HepG2 (cell line): ENCODE measurements at regions not wholly inside any gene's neighbourhood (a gene's known extent, or its start where the extent isn't known, plus 50 kb on each side); places are given as distances from the start of the nearest gene placed in this dataset.

ENCODE experiments used
- ATAC-seq: fragments of 200-7000 bp; cut with Tn5 transposase; 3 replicates; pipeline ENCODE4 v1.9.1; 2020; ENCODE audit warnings: mild to moderate bottlenecking, moderate library complexity
- BruUV-seq: library from RNA; stranded (reverse); fragments of 400-500 nt; replicated peaks from 2 replicates; lab custom pipeline; 2021; lab: Mats Ljungman, UMichigan
- CTCF ChIA-PET: fragments of 300-600 bp; formaldehyde crosslinking; extraction: SDS; loops from one replicate; lab custom pipeline; 2021; ENCODE audit warnings: low total read pairs, inconsistent platforms, low intra/inter-chr PET ratio; lab: Yijun Ruan, JAX
- POLR2A ChIA-PET: fragments of 350-600 bp; sonication (Branson Sonifier 250); formaldehyde crosslinking; loops from one replicate; lab custom pipeline; 2020; ENCODE audit warnings: antibody characterized with exemption, inconsistent platforms; lab: Yijun Ruan, JAX
- DNase-seq: peaks from one replicate; pipeline ENCODE4 v3.0.0-alpha.2; 2015; ENCODE audit warnings: low spot score
- FAIRE-seq: peaks from 3 replicates; lab custom pipeline; 2011; peaks lifted over from hg19 to GRCh38; lab: Jason Lieb, UNC
- H2AFZ ChIP-seq: one replicate; pipeline ENCODE4 v1.6.1; 2011; ENCODE audit warnings: low read length, inconsistent platforms
- H3K27ac ChIP-seq: fragments of 300-600 bp; 3 replicates; pipeline ENCODE4 v1.8.0; 2011; ENCODE audit warnings: mixed run types, mild to moderate bottlenecking, mixed read lengths, low read length, inconsistent platforms; ENCODE audit not compliant: insufficient read depth; ENCODE audit errors: extremely low read length
- H3K27me3 ChIP-seq, 2 experiments: fragments of 200-600 bp in 1 of 2; 2 replicates in 1 of 2; 3 replicates in 1 of 2; pipeline versions ENCODE4 v1.6.0 to v1.8.0; 2011; ENCODE audit warnings: low read length in 2 of 2, mild to moderate bottlenecking in 2 of 2, moderate library complexity in 2 of 2, inconsistent platforms in 1 of 2; ENCODE audit not compliant: insufficient read depth in 2 of 2, control insufficient read depth in 1 of 2
- H3K36me3 ChIP-seq, 2 experiments: fragments of 200-600 bp in 1 of 2; replicated peaks in 1 of 2; 2 replicates in 1 of 2; 3 replicates in 1 of 2; pipeline versions ENCODE4 v1.5.1 to v1.8.0; 2011; ENCODE audit warnings: low read length in 2 of 2, inconsistent platforms in 1 of 2; ENCODE audit not compliant: insufficient read depth in 2 of 2, control insufficient read depth in 1 of 2
- H3K4me1 ChIP-seq: 2 replicates; pipeline ENCODE4 v1.5.1; 2012; ENCODE audit warnings: low read length, inconsistent platforms; ENCODE audit not compliant: insufficient read depth
- H3K4me2 ChIP-seq: 2 replicates; pipeline ENCODE4 v1.6.0; 2011; ENCODE audit warnings: low read depth, low read length, inconsistent platforms
- H3K4me3 ChIP-seq, 3 experiments: fragments of 200-600 bp in 1 of 3; sonication (generic), shearing (Covaris generic) in 1 of 3; replicated peaks in 1 of 3; 2 replicates each; pipeline ENCODE4 v1.5.1; 2011 to 2016; ENCODE audit warnings: low read length in 3 of 3, inconsistent platforms in 2 of 3, low read depth in 2 of 3, mild to moderate bottlenecking in 2 of 3, control low read depth in 1 of 3, mixed read lengths in 1 of 3; ENCODE audit not compliant: insufficient read depth in 1 of 3
- H3K79me2 ChIP-seq: one replicate; pipeline ENCODE4 v1.6.1; 2011; ENCODE audit warnings: low read length, inconsistent platforms; ENCODE audit not compliant: insufficient read depth
- H3K9ac ChIP-seq: 2 replicates; pipeline ENCODE4 v1.6.0; 2011; ENCODE audit warnings: mild to moderate bottlenecking, low read depth, low read length, inconsistent platforms; ENCODE audit not compliant: insufficient read depth
- H3K9me3 ChIP-seq: 2 replicates; pipeline ENCODE4 v1.5.1; 2012; ENCODE audit warnings: mild to moderate bottlenecking, low read length
- H4K20me1 ChIP-seq: 2 replicates; pipeline ENCODE4 v1.6.0; 2011; ENCODE audit warnings: inconsistent platforms, mild to moderate bottlenecking, low read length, moderate library complexity; ENCODE audit not compliant: insufficient read depth
- ELF4 ChIP-seq: sonication (generic); formaldehyde crosslinking; IDR thresholded peaks from 2 replicates; pipeline ENCODE4 v1.5.0; 2020; ENCODE audit warnings: missing genetic modification reagents, mild to moderate bottlenecking, moderate library complexity, borderline replicate concordance
- ERF ChIP-seq: IDR thresholded peaks from 2 replicates; pipeline ENCODE4 v1.6.1; 2018; ENCODE audit warnings: missing biosample characterization, missing genetic modification reagents
- HHEX ChIP-seq: IDR thresholded peaks from 2 replicates; pipeline ENCODE4 v1.6.1; 2016; ENCODE audit warnings: control low read depth
- HMG20B ChIP-seq: conservative IDR thresholded peaks from 2 replicates; pipeline ENCODE4 v1.6.1; 2016; ENCODE audit warnings: missing genetic modification reagents, missing compliant biosample characterization
- HMGXB4 ChIP-seq, 2 experiments: sonication (generic) in 1 of 2; formaldehyde crosslinking in 1 of 2; IDR thresholded peaks; 2 replicates each; pipeline versions ENCODE4 v1.4.0 to v1.6.1; 2018 to 2020; ENCODE audit warnings: missing genetic modification reagents in 2 of 2, borderline replicate concordance in 1 of 2, low read depth in 1 of 2, mild to moderate bottlenecking in 1 of 2, missing biosample characterization in 1 of 2
- KDM5B ChIP-seq: sonication (generic); formaldehyde crosslinking; IDR thresholded peaks from 2 replicates; pipeline ENCODE4 v1.4.0; 2020; ENCODE audit warnings: missing genetic modification reagents, mild to moderate bottlenecking, borderline replicate concordance
- KLF11 ChIP-seq: IDR thresholded peaks from 2 replicates; pipeline ENCODE4 v1.6.1; 2016; ENCODE audit warnings: missing compliant biosample characterization
- MTF2 ChIP-seq: sonication (generic); formaldehyde crosslinking; IDR thresholded peaks from 2 replicates; pipeline ENCODE4 v1.5.0; 2020; ENCODE audit warnings: missing genetic modification reagents, borderline replicate concordance
- NAIF1 ChIP-seq: sonication (generic); formaldehyde crosslinking; IDR thresholded peaks from 2 replicates; pipeline ENCODE4 v1.5.0; 2020; ENCODE audit warnings: mild to moderate bottlenecking, missing genetic modification reagents, borderline replicate concordance
- ZBTB3 ChIP-seq: sonication (generic); formaldehyde crosslinking; IDR thresholded peaks from 2 replicates; pipeline ENCODE4 v1.4.0; 2020; ENCODE audit warnings: low read depth, mild to moderate bottlenecking, moderate library complexity, missing genetic modification reagents, borderline replicate concordance
- ZNF564 ChIP-seq: sonication (generic); formaldehyde crosslinking; IDR thresholded peaks from 2 replicates; pipeline ENCODE4 v1.8.1; 2023; ENCODE audit warnings: mild to moderate bottlenecking, missing genetic modification reagents
- ZNF605 ChIP-seq: sonication (generic); formaldehyde crosslinking; IDR thresholded peaks from 2 replicates; pipeline ENCODE4 v1.8.0; 2022; ENCODE audit warnings: mild to moderate bottlenecking, missing genetic modification reagents
- ZNF782 ChIP-seq: sonication (generic); formaldehyde crosslinking; IDR thresholded peaks from 2 replicates; pipeline ENCODE4 v1.4.0; 2020; ENCODE audit warnings: missing genetic modification reagents, mild to moderate bottlenecking, borderline replicate concordance
- WGBS: methylation state at CpG from one replicate; pipeline ENCODE4 v1.1.6; 2017; ENCODE audit warnings: low lambda C conversion rate; 5-methylcytosine and 5-hydroxymethylcytosine counted together
- in situ Hi-C: cut with HindIII; loops from 2 replicates; pipeline ENCODE4 v1.10.0; 2017; ENCODE audit warnings: low pct_unique_long_range_greater_than_20kb; ENCODE audit not compliant: extremely low pct_ligation_motif_present
- intact Hi-C: fragments of 100-400 bp; cut with micrococcal nuclease; formaldehyde crosslinking; loops from one replicate; pipeline ENCODE4 v1.10.0; 2022; ENCODE audit not compliant: unreplicated experiment
- TF ChIP-seq, protein P1 (sequence below), 2 experiments: sonication (generic) in 1 of 2; formaldehyde crosslinking in 1 of 2; IDR thresholded peaks; 2 replicates each; pipeline versions ENCODE4 v1.6.1 to v1.9.0; 2014 to 2022; ENCODE audit warnings: antibody characterized with exemption in 1 of 2, borderline replicate concordance in 1 of 2, inconsistent platforms in 1 of 2, low read depth in 1 of 2, missing genetic modification reagents in 1 of 2

- TF ChIP-seq, protein P1, sequence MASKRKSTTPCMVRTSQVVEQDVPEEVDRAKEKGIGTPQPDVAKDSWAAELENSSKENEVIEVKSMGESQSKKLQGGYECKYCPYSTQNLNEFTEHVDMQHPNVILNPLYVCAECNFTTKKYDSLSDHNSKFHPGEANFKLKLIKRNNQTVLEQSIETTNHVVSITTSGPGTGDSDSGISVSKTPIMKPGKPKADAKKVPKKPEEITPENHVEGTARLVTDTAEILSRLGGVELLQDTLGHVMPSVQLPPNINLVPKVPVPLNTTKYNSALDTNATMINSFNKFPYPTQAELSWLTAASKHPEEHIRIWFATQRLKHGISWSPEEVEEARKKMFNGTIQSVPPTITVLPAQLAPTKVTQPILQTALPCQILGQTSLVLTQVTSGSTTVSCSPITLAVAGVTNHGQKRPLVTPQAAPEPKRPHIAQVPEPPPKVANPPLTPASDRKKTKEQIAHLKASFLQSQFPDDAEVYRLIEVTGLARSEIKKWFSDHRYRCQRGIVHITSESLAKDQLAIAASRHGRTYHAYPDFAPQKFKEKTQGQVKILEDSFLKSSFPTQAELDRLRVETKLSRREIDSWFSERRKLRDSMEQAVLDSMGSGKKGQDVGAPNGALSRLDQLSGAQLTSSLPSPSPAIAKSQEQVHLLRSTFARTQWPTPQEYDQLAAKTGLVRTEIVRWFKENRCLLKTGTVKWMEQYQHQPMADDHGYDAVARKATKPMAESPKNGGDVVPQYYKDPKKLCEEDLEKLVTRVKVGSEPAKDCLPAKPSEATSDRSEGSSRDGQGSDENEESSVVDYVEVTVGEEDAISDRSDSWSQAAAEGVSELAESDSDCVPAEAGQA (IDR thresholded peaks at IDR 0.05; ENCODE audit: low read depth), result no peak
- TF ChIP-seq, protein P1 (CRISPR knock-in tag; IDR thresholded peaks at IDR 0.05; ENCODE audit: borderline replicate concordance), result no peak
- no peak for TF ChIP-seq KLF11 (CRISPR knock-in tag)
- no peak for TF ChIP-seq HMG20B (CRISPR knock-in tag)
- no peak for TF ChIP-seq ZBTB3
- TF ChIP-seq, all 625 proteins: peak for 0
Observed at GRCh38 chr7:63112764-63113712, 885.6 kb upstream of the ZNF722 start (continued).

GRCh38 chr7:63113713-63114285 lies 884.9 kb upstream of the ZNF722 start:
- ChIA-PET CTCF (no interaction called here), POLR2A (no interaction called here)
- no peaks in the 10 kb centered on the region for H3K27me3 ChIP-seq
- no TSS peak for BruUV-seq
- H4K20me1 ChIP-seq, result no peaks in the 10 kb centered on the region
- 62% methylated on average over 10 of the region's 33 CpGs for whole genome bisulfite sequencing
- no peak overlapping the region for H3K4me3 ChIP-seq
- H3K9me3 ChIP-seq, result peaks cover 68% of the 10 kb centered on the region
- H3K36me3 ChIP-seq, result no peaks in the 10 kb centered on the region
- in situ Hi-C loops, result no loop called here
- no peak overlapping the region for H3K9ac ChIP-seq
- H2AFZ ChIP-seq, result no peak overlapping the region
- intact Hi-C loops, result no loop called here
- FAIRE-seq, result no peak
- H3K79me2 ChIP-seq, result no peaks in the 10 kb centered on the region
- no peak overlapping the region for H3K27ac ChIP-seq
- no peak overlapping the region for H3K4me2 ChIP-seq
- ATAC-seq, result no peak
- no peaks in the 10 kb centered on the region for H3K4me1 ChIP-seq
- DNase-seq, result no peak
- no peak for TF ChIP-seq HMGXB4 (CRISPR knock-in tag; IDR thresholded peaks at IDR 0.05; ENCODE audit: borderline replicate concordance in 1 of 2, low read depth in 1 of 2)
- TF ChIP-seq ZNF605 (CRISPR knock-in tag), result no peak
- no peak for TF ChIP-seq ELF4 (CRISPR knock-in tag)
- no peak for TF ChIP-seq ZNF782
- TF ChIP-seq NAIF1 (CRISPR knock-in tag), result no peak
- TF ChIP-seq KDM5B (CRISPR knock-in tag), result no peak
- TF ChIP-seq MTF2 (CRISPR knock-in tag), result no peak
- TF ChIP-seq ZNF564 (CRISPR knock-in tag), result no peak
- TF ChIP-seq HHEX, result no peak
- no peak for TF ChIP-seq ERF
